OCI-LY1 (cell line): ENCODE measurements at regions not wholly inside any gene's neighbourhood (a gene's known extent, or its start where the extent isn't known, plus 50 kb on each side); places are given as distances from the start of the nearest gene placed in this dataset.

Source experiments
- H2AFZ ChIP-seq: fragments of 200-600 bp; sonication (generic), shearing (Covaris generic); 2 replicates; pipeline ENCODE4 v1.6.0; 2014; ENCODE audit warnings: antibody characterized with exemption, mild to moderate bottlenecking, low read length
- H3F3A ChIP-seq: fragments of 200-600 bp; sonication (generic), shearing (Covaris generic); 2 replicates; pipeline ENCODE4 v1.6.0; 2014; ENCODE audit warnings: mild to moderate bottlenecking, antibody characterized with exemption, low read length, moderate library complexity; ENCODE audit not compliant: insufficient read depth
- H3K27ac ChIP-seq: fragments of 200-600 bp; sonication (generic); 2 replicates; pipeline ENCODE4 v1.5.1; 2014; ENCODE audit warnings: low read length, mixed run types, mild to moderate bottlenecking, low read depth; ENCODE audit not compliant: poor library complexity, severe bottlenecking
- H3K27me3 ChIP-seq: fragments of 200-600 bp; sonication (generic); 2 replicates; pipeline ENCODE4 v1.6.0; 2014; ENCODE audit warnings: antibody characterized with exemption, mild to moderate bottlenecking, low read length, moderate library complexity; ENCODE audit not compliant: insufficient read depth
- H3K36me3 ChIP-seq: fragments of 200-600 bp; sonication (generic); 2 replicates; pipeline ENCODE4 v1.6.1; 2014; ENCODE audit warnings: mild to moderate bottlenecking, antibody characterized with exemption, low read length, moderate library complexity, mixed read lengths; ENCODE audit not compliant: insufficient read depth
- H3K4me1 ChIP-seq: fragments of 200-600 bp; sonication (generic); 2 replicates; pipeline ENCODE4 v1.5.1; 2014; ENCODE audit warnings: mild to moderate bottlenecking, low read length, moderate library complexity; ENCODE audit not compliant: insufficient read depth, severe bottlenecking
- H3K4me2 ChIP-seq: fragments of 200-600 bp; sonication (generic), shearing (Covaris generic); 2 replicates; pipeline ENCODE4 v1.6.1; 2014; ENCODE audit warnings: low read length
- H3K4me3 ChIP-seq: fragments of 200-600 bp; sonication (generic); 2 replicates; pipeline ENCODE4 v1.5.1; 2014; ENCODE audit warnings: low read length, low read depth, mild to moderate bottlenecking, mixed read lengths; ENCODE audit not compliant: poor library complexity, severe bottlenecking
- H3K79me2 ChIP-seq: fragments of 200-600 bp; shearing (Covaris generic); 2 replicates; pipeline ENCODE4 v1.6.1; 2016; ENCODE audit warnings: mixed run types, low read length, mixed read lengths; ENCODE audit not compliant: insufficient read depth
- H3K9ac ChIP-seq: fragments of 200-600 bp; sonication (generic), shearing (Covaris generic); 2 replicates; pipeline ENCODE4 v1.6.1; 2014; ENCODE audit warnings: mild to moderate bottlenecking, low read length, mixed read lengths
- H3K9me2 ChIP-seq: fragments of 200-600 bp; sonication (generic), shearing (Covaris generic); 2 replicates; pipeline ENCODE4 v1.6.1; 2014; ENCODE audit warnings: low read depth, mild to moderate bottlenecking, low read length, mixed read lengths
- H3K9me3 ChIP-seq: fragments of 200-600 bp; shearing (Covaris generic); 2 replicates; pipeline ENCODE4 v1.6.1; 2014; ENCODE audit warnings: low read length, mixed read lengths
- H4K20me1 ChIP-seq: fragments of 200-600 bp; sonication (generic), shearing (Covaris generic); 2 replicates; pipeline ENCODE4 v1.6.0; 2016; ENCODE audit warnings: mild to moderate bottlenecking, low read length; ENCODE audit not compliant: insufficient read depth
- CTCF ChIP-seq: fragments of 200-600 bp; sonication (generic), shearing (Covaris generic); IDR thresholded peaks from 2 replicates; pipeline ENCODE4 v1.5.1; 2017; ENCODE audit warnings: mild to moderate bottlenecking, antibody characterized with exemption, low read length, moderate library complexity, mixed read lengths
- EZH2 ChIP-seq: fragments of 200-600 bp; sonication (generic), shearing (Covaris generic); IDR thresholded peaks from 2 replicates; pipeline ENCODE4 v1.8.0; 2017; ENCODE audit warnings: borderline replicate concordance, mixed run types, mild to moderate bottlenecking, antibody characterized with exemption, low read length, moderate library complexity, mixed read lengths

- Histone ChIP-seq H3K4me1 (no peaks in the 10 kb centered on the region), H3K9ac (no peak overlapping the region), H3K9me2 (no peaks in the 10 kb centered on the region), H3K27ac (no peak overlapping the region), H4K20me1 (no peaks in the 10 kb centered on the region), H3F3A (no peaks in the 10 kb centered on the region), H3K9me3 (no peaks in the 10 kb centered on the region), H3K4me3 (no peak overlapping the region), H3K27me3 (no peaks in the 10 kb centered on the region), H3K36me3 (no peaks in the 10 kb centered on the region), H3K79me2 (no peaks in the 10 kb centered on the region), H3K4me2 (no peak overlapping the region), H2AFZ (no peak overlapping the region)
- TF ChIP-seq EZH2 (no peak), CTCF (no peak)
Measured at GRCh38 chr17:13705221-13705620, 103.5 kb upstream of the HS3ST3A1 start.

GRCh38 chr17:13721705-13722104 is 120.0 kb upstream of the HS3ST3A1 start:
- Histone ChIP-seq H3K27me3 (no peaks in the 10 kb centered on the region), H3K4me3 (no peak overlapping the region), H3K9me2 (no peaks in the 10 kb centered on the region), H3K9me3 (no peaks in the 10 kb centered on the region), H4K20me1 (no peaks in the 10 kb centered on the region), H2AFZ (no peak overlapping the region), H3F3A (no peaks in the 10 kb centered on the region), H3K9ac (no peak overlapping the region), H3K4me2 (no peak overlapping the region), H3K36me3 (no peaks in the 10 kb centered on the region), H3K79me2 (no peaks in the 10 kb centered on the region), H3K4me1 (no peaks in the 10 kb centered on the region), H3K27ac (no peak overlapping the region)
- TF ChIP-seq EZH2 (no peak), CTCF (no peak)

GRCh38 chr17:13725288-13725990 is 123.7 kb upstream of the HS3ST3A1 start:
- Histone ChIP-seq H3K36me3 (no peaks in the 10 kb centered on the region), H3K79me2 (no peaks in the 10 kb centered on the region), H3K27me3 (no peaks in the 10 kb centered on the region), H3F3A (no peaks in the 10 kb centered on the region), H4K20me1 (no peaks in the 10 kb centered on the region), H3K4me2 (no peak overlapping the region), H3K9me2 (no peaks in the 10 kb centered on the region), H2AFZ (no peak overlapping the region), H3K9me3 (no peaks in the 10 kb centered on the region), H3K9ac (no peak overlapping the region), H3K4me1 (no peaks in the 10 kb centered on the region), H3K4me3 (no peak overlapping the region), H3K27ac (no peak overlapping the region)
- no peak for TF ChIP-seq CTCF
- no peak for TF ChIP-seq EZH2
